IPS DF 6.9 (cell line): ENCODE measurements at regions not wholly inside any gene's neighbourhood (a gene's known extent, or its start where the extent isn't known, plus 50 kb on each side); places are given as distances from the start of the nearest gene placed in this dataset.

Experiments used
- DNase-seq: peaks from one replicate; pipeline ENCODE4 v3.0.0-alpha.2; 2013; ENCODE audit warnings: low read depth, low spot score
- H3K27ac ChIP-seq: one replicate; pipeline ENCODE4 v1.5.1; 2013; ENCODE audit warnings: low read length, control low read depth
- H3K27me3 ChIP-seq: 2 replicates; pipeline ENCODE4 v1.6.1; 2013; ENCODE audit warnings: mild to moderate bottlenecking, low read length; ENCODE audit not compliant: control insufficient read depth, insufficient read depth
- H3K36me3 ChIP-seq: 2 replicates; pipeline ENCODE4 v1.6.1; 2013; ENCODE audit warnings: low read length; ENCODE audit not compliant: control insufficient read depth, insufficient read depth
- H3K4me1 ChIP-seq: 2 replicates; pipeline ENCODE4 v1.6.1; 2013; ENCODE audit warnings: low read length; ENCODE audit not compliant: control insufficient read depth, insufficient read depth
- H3K4me3 ChIP-seq: 2 replicates; pipeline ENCODE4 v1.5.1; 2013; ENCODE audit warnings: mild to moderate bottlenecking, low read length
- H3K9me3 ChIP-seq: 2 replicates; pipeline ENCODE4 v1.6.1; 2013; ENCODE audit warnings: low read length, inconsistent platforms; ENCODE audit not compliant: control insufficient read depth, insufficient read depth
- WGBS: extraction: QIAGEN DNeasy Blood & Tissue Kit; methylation state at CpG from one replicate; pipeline ENCODE4 v1.1.7; 2013; ENCODE audit warnings: mixed read lengths, missing lambda C conversion rate; ENCODE audit not compliant: insufficient read length, insufficient coverage; 5-methylcytosine and 5-hydroxymethylcytosine counted together

GRCh38 chrX:44431194-44431593, 87.7 kb upstream of the EFHC2 start:
- Histone ChIP-seq H3K4me3 (no peak overlapping the region), H3K27me3 (no peaks in the 10 kb centered on the region), H3K27ac (no peak overlapping the region), H3K36me3 (no peaks in the 10 kb centered on the region), H3K4me1 (no peaks in the 10 kb centered on the region), H3K9me3 (no peaks in the 10 kb centered on the region)
- no peak for DNase-seq

GRCh38 chrX:44428989-44429627, 85.6 kb upstream of the EFHC2 start:
- Histone ChIP-seq H3K9me3 (no peaks in the 10 kb centered on the region), H3K27ac (no peak overlapping the region), H3K4me1 (no peaks in the 10 kb centered on the region), H3K36me3 (no peaks in the 10 kb centered on the region), H3K4me3 (no peak overlapping the region), H3K27me3 (no peaks in the 10 kb centered on the region)
- no CpG with 5 or more reads among the region's 4 CpGs for WGBS
- no peak for DNase-seq

- Histone ChIP-seq H3K27ac (no peak overlapping the region), H3K9me3 (no peaks in the 10 kb centered on the region), H3K4me3 (no peak overlapping the region), H3K4me1 (no peaks in the 10 kb centered on the region), H3K27me3 (no peaks in the 10 kb centered on the region), H3K36me3 (no peaks in the 10 kb centered on the region)
- no peak for DNase-seq
- WGBS = no CpG with 5 or more reads among the region's 1 CpG
These were observed 79.2 kb upstream of the EFHC2 start for GRCh38 chrX:44422631-44423030.

- DNase-seq = no peak
- Histone ChIP-seq H3K27ac (no peak overlapping the region), H3K4me1 (no peaks in the 10 kb centered on the region), H3K27me3 (no peaks in the 10 kb centered on the region), H3K9me3 (no peaks in the 10 kb centered on the region), H3K4me3 (no peak overlapping the region), H3K36me3 (no peaks in the 10 kb centered on the region)
- no CpG with 5 or more reads among the region's 4 CpGs for WGBS
These were observed 72.3 kb upstream of the EFHC2 start for GRCh38 chrX:44415639-44416386.

- no CpG with 5 or more reads among the region's 4 CpGs for WGBS
- Histone ChIP-seq H3K27me3 (no peaks in the 10 kb centered on the region), H3K36me3 (no peaks in the 10 kb centered on the region), H3K9me3 (no peaks in the 10 kb centered on the region), H3K27ac (no peak overlapping the region), H3K4me1 (no peaks in the 10 kb centered on the region), H3K4me3 (no peak overlapping the region)
- DNase-seq = no peak
These were observed 57.7 kb upstream of the EFHC2 start for GRCh38 chrX:44401151-44401550.

- WGBS = no CpG with 5 or more reads among the region's 4 CpGs
These were observed 57.1 kb upstream of the EFHC2 start for GRCh38 chrX:44400588-44400987.

GRCh38 chrX:44400161-44400560, 56.7 kb upstream of the EFHC2 start:
- Histone ChIP-seq H3K36me3 (no peaks in the 10 kb centered on the region), H3K4me3 (no peak overlapping the region), H3K4me1 (no peaks in the 10 kb centered on the region), H3K9me3 (no peaks in the 10 kb centered on the region), H3K27me3 (no peaks in the 10 kb centered on the region), H3K27ac (no peak overlapping the region)
- no peak for DNase-seq
- WGBS = no CpG with 5 or more reads among the region's 4 CpGs

More at GRCh38 chrX:44400588-44400987, 57.1 kb upstream of the EFHC2 start:
- H3K4me3 ChIP-seq = no peak overlapping the region
- no peaks in the 10 kb centered on the region for H3K4me1 ChIP-seq
- no peaks in the 10 kb centered on the region for H3K9me3 ChIP-seq
- DNase-seq = no peak
- no peaks in the 10 kb centered on the region for H3K36me3 ChIP-seq
- no peak overlapping the region for H3K27ac ChIP-seq
- no peaks in the 10 kb centered on the region for H3K27me3 ChIP-seq
